GM18517 (cell line): ENCODE measurements at regions not wholly inside any gene's neighbourhood (a gene's known extent, or its start where the extent isn't known, plus 50 kb on each side); places are given as distances from the start of the nearest gene placed in this dataset.
"Not testable (repeated sequence)": the region's sequence is repeated elsewhere in the genome, so short reads cannot be mapped to it uniquely, and the experiment has no call there.

Experiments used
- ATAC-seq: cut with Tn5 transposase; IDR thresholded peaks from one replicate; pipeline ENCODE4 v1.9.1; 2021; ENCODE audit warnings: mild to moderate bottlenecking, moderate library complexity; ENCODE audit not compliant: unreplicated experiment

DNA sequence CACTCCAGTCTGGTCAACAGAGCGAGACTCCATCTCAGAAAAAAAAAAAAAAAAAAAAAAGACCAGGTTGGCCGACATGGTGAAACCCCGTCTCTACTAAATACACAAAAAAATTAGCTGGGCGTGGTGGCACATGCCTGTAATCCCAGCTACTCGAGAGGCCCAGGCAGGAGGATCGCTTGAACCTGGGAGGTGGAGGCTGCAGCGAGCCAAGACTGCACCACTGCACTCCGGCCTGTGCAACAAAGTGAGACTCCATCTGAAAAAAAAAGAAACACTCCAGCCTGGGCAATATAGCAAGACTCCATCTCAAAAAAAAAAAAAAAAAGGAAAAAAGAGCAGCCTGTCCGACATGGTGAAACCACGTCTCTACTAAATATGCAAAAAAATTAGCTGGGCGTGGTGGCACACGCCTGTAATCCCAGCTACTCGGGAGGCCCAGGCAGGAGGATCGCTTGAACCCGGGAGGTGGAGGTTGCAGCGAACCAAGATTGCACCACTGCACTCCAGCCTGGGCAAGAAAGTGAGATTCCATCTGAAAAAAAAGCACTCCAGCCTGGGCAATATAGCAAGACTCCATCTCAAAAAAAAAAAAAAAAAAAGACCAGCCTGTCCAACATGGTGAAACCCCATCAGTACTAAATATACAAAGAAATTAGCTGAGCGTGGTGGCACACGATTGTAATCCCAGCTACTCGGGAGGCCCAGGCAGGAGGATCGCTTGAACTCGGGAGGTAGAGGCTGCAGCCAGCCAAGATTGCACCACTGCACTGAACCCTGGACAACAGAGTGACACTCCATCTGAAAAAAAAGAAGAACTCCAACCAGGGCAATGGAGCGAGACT is 343.3 kb upstream of the PLGLB2 start:
- not testable (repeated sequence) for ATAC-seq

DNA sequence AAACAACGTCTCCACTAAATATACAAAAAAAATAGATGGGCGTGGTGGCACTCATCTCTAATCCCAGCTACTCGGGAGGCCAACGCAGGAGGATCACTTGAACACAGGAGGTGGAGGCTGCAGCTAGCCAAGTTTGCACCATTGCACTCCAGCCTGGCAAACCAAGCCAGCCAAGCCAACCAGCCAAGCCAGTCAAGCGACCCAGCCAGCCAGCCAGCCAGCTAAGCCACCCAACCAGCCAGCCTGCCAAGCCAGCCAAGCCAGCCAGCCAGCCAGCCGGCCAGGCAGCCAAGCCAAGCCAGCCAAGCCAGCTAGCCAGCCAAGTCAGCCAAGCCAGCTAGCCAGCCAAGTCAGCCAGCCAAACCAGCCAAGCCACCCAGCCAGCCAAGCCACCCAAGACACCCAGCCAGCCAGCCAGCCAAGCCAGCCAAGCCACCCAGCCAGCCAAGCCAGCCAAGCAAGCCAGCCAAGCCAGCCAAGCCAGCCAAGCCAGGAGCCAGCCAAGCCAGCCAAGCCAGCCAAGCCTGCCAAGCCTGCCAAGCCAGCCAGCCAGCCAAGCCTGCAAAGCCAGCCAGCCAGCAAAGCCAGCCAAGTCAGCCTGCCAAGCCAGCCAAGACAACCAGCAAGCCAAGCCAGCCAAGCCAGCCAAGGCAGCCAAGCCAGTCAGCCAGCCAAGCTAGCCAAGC is 342.2 kb upstream of the PLGLB2 start:
- ATAC-seq: not testable (repeated sequence)

DNA sequence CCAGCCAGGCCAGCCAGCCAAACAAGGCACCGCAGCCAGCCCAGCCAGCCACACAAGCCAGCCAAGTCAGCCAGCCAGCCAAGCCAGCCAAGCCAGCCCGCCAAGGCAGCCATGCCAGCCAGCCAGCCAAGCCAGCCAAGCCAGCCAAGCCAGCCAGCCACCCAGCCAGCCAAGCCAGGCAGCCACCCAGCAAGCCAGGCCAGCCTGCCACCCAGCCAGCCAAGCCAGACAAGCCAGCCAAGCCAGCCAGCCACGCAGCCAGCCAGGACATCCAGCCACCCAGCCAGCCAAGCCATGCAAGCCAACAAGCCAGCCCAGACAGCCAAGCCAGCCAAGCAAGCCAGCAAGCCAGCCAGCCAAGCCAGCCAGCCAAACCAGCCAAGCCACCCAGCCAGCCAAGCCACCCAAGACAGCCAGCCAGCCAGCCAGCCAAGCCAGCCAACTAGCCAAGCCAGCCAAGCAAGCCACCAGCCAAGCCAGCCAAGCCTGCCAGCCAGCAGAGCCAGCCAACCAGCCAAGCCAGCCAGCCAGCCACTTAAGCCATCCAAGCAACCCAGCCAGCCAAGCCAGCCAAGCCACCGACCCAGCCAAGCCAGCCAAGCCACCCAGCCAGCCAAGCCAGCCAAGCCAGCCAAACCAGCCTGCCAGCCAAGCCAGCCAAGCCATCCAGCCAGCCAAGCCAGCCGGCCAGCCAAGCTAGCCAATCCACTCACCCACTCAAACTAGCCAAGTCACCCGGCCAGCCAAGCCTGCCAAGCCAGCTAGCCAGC is 341.3 kb upstream of the PLGLB2 start:
- not testable (repeated sequence) for ATAC-seq

DNA sequence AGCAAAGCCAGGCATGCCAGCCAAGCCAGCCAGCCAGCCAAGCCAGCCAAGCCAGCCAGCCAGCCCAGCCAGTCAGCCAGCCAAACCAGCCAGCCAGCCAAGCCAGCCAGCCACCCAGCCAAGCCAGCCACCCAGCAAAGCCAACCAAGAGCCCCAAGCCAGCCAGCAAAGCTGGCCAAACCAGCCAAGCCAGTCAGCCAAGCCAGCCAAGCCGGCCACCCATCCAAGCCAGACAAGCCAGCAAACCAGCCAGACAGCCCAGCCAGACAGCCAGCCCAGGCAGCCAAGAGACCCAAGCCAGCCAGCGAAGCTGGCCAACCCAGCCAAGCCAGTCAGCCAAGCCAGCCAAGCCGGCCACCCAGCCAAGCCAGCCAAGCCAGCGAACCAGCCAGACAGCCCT is 338.3 kb upstream of the PLGLB2 start:
- ATAC-seq: not testable (repeated sequence)

DNA sequence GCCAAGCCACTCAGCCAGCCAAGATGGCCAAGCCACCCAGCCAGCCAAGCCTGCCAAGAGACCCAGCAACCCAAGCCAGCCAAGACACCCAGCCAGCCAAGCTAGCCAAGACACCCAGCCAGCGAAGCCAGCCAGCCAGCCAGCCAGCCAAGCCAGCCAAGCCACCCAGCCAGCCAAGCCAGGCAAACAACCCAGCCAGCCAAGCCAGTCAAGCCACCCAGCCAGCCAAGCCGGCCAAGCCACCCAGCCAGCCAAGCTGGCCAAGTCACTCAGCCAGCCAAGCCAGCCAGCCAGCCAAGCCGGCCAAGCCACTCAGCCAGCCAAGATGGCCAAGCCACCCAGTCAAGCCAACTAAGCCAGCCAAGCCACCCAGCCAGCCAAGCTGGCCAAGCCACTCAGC is 337.5 kb upstream of the PLGLB2 start:
- ATAC-seq: not testable (repeated sequence)

DNA sequence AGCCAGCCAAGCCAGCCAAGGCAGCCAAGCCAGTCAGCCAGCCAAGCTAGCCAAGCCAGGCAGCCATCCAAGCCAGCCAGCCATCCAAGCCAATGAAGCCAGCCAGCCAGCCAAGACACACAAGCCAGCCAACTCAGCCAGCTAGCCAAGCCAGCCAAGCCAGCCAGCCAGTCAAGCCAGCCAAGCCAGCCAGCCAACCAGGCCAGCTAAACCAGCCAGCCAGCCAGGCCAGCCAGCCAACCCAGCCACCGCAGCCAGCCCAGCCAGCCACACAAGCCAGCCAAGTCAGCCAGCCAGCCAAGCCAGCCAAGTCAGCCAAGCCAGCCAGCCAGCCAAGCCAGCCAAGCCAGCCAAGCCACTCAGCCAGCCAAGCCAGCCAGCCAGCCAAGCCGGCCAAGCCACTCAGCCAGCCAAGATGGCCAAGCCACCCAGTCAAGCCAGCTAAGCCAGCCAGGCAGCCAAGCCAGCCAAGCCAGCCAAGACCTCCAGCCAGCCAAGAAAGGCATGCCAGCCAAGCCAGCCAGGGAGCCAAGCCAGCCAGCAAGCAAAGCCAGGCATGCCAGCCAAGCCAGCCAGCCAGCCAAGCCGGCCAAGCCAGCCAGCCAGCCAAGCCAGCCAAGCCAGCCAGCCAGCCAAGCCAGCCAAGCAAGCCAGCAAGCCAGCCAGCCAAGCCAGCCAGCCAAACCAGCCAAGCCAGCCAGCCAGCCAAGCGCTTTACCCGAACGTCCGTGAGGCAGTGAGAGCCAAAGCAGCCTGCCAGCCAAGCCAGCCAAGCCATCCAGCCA is 335.7 kb upstream of the PLGLB2 start:
- ATAC-seq: not testable (repeated sequence)

DNA sequence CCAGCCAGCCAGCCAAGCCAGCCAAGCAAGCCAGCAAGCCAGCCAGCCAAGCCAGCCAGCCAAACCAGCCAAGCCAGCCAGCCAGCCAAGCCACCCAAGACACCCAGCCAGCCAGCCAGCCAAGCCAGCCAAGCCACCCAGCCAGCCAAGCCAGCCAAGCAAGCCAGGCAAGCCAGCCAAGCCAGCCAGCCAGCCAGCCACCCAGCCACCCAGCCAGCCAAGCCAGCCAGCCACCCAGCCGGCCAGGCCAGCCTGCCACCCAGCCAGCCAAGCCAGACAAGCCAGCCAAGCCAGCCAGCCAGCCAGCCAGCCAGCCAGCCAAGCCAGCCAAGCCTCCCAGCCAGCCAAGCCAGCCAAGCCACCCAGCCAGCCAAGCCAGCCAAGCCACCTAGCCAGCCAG is 333.6 kb upstream of the PLGLB2 start:
- not testable (repeated sequence) for ATAC-seq

DNA sequence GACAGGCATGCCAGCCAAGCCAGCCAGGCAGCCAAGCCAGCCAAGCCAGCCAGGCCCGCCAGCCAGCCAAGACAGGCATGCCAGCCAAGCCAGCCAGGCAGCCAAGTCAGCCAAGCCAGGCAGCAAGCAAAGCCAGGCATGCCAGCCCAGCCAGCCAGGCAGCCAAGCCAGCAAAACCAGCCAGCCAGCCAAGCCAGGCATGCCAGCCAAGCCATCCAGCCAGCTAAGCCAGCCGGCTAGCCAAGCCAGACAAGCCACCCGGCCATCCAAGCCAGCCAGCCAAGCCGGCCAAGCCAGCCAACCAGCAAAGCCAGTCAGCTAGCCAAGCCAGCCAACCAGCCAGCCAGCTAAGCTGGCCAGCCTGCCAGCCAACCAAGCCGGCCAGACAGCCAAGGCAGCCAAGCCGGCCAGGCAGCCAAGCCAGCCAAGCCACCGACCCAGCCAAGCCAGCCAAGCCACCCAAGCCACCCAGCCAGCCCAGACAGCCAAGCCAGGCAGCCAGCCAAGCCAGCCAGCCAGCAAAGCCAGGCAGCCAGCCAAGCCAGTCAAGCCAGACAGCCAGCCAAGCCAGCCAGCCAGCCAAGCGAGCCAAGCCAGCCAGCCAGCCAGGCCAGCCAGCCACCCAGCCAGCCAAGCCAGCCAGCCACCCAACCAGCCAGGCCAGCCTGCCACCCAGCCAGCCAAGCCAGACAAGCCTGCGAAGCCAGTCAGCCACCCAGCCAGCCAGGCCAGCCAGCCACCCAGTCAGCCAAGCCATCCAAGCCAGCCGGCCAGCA is 332.9 kb upstream of the PLGLB2 start:
- ATAC-seq: not testable (repeated sequence)

DNA sequence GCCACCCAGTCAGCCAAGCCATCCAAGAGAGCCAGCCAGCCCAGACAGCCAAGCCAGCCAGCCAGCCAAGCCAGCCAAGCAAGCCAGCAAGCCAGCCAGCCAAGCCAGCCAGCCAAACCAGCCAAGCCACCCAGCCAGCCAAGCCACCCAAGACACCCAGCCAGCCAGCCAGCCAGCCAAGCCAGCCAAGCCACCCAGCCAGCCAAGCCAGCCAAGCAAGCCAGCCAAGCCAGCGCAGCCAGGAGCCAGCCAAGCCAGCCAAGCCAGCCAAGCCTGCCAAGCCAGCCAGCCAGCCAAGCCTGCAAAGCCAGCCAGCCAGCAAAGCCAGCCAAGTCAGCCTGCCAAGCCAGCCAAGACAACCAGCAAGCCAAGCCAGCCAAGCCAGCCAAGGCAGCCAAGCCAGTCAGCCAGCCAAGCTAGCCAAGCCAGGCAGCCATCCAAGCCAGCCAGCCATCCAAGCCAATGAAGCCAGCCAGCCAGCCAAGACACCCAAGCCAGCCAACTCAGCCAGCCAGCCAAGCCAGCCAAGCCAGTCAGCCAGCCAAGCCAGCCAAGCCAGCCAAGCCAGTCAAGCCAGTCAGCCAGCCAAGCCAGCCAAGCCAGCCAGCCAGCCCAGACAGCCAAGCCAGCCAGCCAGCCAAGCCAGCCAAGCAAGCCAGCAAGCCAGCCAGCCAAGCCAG is 332.2 kb upstream of the PLGLB2 start:
- ATAC-seq: not testable (repeated sequence)

DNA sequence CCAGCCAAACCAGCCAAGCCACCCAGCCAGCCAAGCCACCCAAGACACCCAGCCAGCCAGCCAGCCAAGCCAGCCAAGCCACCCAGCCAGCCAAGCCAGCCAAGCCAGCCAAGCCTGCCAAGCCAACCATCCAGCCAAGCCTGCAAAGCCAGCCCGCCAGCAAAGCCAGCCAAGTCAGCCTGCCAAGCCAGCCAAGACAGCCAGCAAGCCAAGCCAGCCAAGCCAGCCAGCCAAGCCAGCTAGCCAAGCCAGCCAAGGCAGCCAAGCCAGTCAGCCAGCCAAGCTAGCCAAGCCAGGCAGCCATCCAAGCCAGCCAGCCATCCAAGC is 331.7 kb upstream of the PLGLB2 start:
- not testable (repeated sequence) for ATAC-seq

DNA sequence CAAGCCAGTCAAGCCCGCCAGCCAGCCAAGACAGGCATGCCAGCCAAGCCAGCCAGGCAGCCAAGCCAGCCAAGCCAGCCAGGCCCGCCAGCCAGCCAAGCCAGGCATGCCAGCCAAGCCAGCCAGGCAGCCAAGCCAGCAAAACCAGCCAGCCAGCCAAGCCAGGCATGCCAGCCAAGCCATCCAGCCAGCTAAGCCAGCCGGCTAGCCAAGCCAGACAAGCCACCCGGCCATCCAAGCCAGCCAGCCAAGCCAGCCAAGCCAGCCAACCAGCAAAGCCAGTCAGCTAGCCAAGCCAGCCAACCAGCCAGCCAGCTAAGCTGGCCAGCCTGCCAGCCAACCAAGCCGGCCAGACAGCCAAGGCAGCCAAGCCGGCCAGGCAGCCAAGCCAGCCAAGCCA is 330.7 kb upstream of the PLGLB2 start:
- ATAC-seq: not testable (repeated sequence)

DNA sequence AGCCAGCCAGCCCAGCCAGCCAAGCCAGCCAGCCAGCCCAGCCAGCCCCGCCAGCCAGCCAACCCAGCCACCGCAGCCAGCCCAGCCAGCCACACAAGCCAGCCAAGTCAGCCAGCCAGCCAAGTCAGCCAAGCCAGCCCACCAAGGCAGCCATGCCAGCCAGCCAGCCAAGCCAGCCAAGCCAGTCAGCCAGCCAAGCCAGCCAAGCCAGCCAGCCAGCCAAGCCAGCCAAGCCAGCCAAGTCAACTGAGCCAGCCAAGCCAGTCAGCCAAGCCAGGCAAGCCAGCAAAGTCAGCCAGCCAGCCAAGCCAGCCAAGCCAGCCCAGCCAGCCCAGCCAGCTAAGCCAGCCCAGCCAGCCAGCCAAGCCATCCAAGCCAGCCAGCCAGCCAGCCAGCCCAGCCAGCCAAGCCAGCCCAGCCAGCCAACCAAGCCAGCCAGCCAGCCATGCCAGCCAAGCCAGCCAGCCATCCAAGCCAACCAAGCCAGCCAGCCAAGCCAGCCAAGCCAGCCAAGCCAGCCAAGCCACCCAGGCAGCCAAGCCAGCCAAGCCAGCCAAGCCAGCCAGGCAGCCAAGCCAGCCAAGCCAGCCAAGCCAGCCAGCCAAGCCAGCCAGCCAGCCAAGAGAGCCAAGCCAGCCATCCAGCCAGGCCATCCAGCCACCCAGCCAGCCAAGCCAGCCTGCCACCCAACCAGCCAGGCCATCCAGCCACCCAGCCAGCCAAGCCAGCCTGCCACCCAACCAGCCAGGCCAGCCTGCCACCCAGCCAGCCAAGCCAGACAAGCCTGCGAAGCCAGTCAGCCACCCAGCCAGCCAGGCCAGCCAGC is 329.9 kb upstream of the PLGLB2 start:
- not testable (repeated sequence) for ATAC-seq

DNA sequence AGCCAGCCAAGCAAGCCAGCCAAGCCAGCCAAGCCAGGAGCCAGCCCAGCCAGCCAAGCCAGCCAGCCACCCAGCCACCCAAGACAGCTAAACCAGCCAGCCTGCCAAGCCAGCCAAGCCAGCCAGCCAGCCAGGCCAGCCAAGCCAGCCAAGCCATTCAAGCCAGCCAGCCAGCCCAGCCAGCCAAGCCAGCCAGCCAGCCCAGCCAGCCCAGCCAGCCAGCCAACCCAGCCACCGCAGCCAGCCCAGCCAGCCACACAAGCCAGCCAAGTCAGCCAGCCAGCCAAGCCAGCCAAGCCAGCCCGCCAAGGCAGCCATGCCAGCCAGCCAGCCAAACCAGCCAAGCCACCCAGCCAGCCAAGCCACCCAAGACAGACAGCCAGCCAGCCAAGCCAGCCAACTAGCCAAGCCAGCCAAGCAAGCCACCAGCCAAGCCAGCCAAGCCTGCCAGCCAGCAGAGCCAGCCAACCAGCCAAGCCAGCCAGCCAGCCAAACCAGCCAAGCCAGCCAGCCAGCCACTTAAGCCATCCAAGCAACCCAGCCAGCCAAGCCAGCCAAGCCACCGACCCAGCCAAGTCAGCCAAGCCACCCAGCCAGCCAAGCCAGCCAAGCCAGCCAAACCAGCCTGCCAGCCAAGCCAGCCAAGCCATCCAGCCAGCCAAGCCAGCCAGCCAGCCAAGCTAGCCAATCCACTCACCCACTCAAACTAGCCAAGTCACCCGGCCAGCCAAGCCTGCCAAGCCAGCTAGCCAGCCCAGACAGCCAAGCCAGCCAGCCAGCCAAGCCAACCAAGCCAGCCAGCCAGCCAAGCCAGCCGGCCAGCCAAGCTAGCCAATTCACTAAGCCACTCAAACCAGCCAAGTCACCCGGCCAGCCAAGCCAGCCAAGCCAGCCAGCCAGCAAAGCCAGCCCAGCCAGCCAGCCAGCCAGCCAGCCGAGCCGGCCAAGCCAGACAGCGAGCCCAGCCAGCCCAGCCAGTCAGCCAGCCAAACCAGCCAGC is 328.8 kb upstream of the PLGLB2 start:
- not testable (repeated sequence) for ATAC-seq

DNA sequence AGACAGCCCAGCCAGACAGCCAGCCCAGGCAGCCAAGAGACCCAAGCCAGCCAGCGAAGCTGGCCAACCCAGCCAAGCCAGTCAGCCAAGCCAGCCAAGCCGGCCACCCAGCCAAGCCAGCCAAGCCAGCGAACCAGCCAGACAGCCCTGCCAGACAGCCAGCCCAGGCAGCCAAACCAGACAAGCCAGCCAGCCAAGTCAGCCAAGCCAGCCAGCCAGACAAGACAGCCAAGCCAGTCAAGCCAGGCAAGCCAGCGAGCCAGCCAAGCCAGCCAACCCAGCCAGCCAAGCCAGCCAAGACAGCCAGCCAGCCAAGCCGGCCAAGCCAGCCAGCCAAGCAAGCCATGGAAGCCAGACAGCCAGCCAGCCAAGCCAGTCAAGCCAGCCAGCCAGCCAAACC is 327.9 kb upstream of the PLGLB2 start:
- ATAC-seq: not testable (repeated sequence)

DNA sequence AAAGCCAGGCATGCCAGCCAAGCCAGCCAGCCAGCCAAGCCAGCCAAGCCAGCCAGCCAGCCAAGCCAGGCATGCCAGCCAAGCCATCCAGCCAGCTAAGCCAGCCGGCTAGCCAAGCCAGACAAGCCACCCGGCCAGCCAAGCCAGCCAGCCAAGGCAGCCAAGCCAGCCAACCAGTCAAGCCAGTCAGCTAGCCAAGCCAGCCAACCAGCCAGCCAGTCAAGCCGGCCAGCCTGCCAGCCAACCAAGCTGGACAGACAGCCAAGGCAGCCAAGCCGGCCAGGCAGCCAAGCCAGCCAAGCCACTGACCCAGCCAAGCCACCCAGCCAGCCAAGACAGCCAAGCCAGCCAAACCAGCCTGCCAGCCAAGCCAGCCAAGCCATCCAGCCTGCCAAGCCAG is 326.9 kb upstream of the PLGLB2 start:
- not testable (repeated sequence) for ATAC-seq

DNA sequence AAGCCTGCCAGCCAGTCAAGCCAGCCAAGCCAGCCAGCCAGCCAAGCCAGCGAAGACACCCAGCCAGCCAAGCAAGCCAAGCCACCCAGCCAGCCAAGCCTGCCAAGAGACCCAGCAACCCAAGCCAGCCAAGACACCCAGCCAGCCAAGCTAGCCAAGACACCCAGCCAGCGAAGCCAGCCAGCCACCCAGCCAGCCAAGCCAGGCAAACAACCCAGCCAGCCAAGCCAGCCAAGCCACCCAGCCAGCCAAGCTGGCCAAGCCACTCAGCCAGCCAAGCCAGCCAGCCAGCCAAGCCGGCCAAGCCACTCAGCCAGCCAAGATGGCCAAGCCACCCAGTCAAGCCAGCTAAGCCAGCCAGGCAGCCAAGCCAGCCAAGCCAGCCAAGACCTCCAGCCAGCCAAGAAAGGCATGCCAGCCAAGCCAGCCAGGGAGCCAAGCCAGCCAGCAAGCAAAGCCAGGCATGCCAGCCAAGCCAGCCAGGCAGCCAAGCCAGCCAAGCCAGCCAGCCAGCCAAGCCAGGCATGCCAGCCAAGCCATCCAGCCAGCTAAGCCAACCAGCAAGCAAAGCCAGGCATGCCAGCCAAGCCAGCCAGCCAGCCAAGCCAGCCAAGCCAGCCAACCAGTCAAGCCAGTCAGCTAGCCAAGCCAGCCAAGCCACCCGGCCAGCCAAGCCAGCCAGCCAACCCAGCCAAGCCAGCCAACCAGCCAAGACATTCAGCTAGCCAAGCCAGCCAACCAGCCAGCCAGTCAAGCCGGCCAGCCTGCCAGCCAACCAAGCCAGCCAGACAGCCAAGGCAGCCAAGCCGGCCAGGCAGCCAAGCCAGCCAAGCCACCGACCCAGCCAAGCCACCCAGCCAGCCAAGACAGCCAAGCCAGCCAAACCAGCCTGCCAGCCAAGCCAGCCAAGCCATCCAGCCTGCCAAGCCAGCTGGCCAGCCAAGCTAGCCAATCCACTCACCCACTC is 323.8 kb upstream of the PLGLB2 start:
- ATAC-seq: not testable (repeated sequence)
